Loucy (cell line): ENCODE measurements at regions not wholly inside any gene's neighbourhood (a gene's known extent, or its start where the extent isn't known, plus 50 kb on each side); places are given as distances from the start of the nearest gene placed in this dataset.

Experiments
- EZH2phosphoT487 ChIP-seq: fragments of 200-600 bp; IDR thresholded peaks from 2 replicates; pipeline ENCODE4 v1.6.1; 2018; ENCODE audit warnings: antibody characterized with exemption, mild to moderate bottlenecking, moderate library complexity, borderline replicate concordance
- TF ChIP-seq, protein P1 (sequence below): fragments of 200-600 bp; sonication (generic); conservative IDR thresholded peaks from 2 replicates; pipeline ENCODE4 v1.5.1; 2014; ENCODE audit warnings: mild to moderate bottlenecking, antibody characterized with exemption, low read length

DNA sequence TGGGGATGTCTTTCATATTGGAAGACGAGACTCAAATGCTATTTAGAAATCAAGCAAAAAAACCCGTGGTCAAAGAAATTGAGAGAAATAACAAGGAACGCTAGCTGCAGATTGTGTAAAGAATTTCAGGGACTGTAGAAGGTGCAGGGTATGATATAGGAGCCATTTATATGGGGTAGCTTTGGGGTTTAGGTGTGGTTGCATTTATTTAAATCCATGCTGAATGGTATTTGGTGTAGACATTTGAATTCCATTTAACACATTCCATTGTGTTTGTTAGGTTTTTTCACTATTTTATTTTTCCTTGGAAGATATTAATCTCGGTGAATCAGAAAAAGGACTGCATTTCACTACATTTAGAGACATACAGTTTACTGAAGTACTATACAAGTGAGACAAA lies 341.0 kb upstream of the GALNTL6 start:
- TF ChIP-seq, protein P1, sequence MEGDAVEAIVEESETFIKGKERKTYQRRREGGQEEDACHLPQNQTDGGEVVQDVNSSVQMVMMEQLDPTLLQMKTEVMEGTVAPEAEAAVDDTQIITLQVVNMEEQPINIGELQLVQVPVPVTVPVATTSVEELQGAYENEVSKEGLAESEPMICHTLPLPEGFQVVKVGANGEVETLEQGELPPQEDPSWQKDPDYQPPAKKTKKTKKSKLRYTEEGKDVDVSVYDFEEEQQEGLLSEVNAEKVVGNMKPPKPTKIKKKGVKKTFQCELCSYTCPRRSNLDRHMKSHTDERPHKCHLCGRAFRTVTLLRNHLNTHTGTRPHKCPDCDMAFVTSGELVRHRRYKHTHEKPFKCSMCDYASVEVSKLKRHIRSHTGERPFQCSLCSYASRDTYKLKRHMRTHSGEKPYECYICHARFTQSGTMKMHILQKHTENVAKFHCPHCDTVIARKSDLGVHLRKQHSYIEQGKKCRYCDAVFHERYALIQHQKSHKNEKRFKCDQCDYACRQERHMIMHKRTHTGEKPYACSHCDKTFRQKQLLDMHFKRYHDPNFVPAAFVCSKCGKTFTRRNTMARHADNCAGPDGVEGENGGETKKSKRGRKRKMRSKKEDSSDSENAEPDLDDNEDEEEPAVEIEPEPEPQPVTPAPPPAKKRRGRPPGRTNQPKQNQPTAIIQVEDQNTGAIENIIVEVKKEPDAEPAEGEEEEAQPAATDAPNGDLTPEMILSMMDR, result no peak
- TF ChIP-seq EZH2phosphoT487, result no peak
